GM18505 (cell line): ENCODE measurements at regions not wholly inside any gene's neighbourhood (a gene's known extent, or its start where the extent isn't known, plus 50 kb on each side); places are given as distances from the start of the nearest gene placed in this dataset.
"Not testable (repeated sequence)": the region's sequence is repeated elsewhere in the genome, so short reads cannot be mapped to it uniquely, and the experiment has no call there.

Experiments used
- ATAC-seq: cut with Tn5 transposase; IDR thresholded peaks from one replicate; pipeline ENCODE4 v1.9.1; 2021; ENCODE audit not compliant: unreplicated experiment
- POLR2A ChIP-seq: IDR thresholded peaks from 4 replicates; pipeline ENCODE4 v1.6.1; 2011; ENCODE audit warnings: borderline replicate concordance; ENCODE audit not compliant: insufficient read depth, insufficient read length; ENCODE audit errors: extremely low read depth

DNA sequence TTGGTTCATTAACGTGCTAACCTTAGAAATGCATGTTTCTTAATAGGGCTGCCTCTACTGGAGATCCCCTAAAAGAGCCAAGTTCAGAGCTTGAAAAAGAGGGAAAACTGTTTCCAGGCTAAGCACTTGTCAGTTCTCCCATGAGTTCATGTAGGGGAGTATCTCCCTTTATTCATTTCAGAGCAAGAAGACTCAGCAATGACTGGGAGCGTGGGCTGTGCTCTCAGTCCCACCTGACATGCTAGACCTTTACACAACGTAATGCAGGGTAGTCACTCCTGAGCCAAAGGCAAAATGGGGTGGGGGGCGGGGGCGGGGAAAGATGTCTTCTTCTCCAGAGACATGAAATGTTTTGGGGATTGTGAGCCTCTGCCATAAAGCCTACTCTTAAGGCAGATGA lies 420.1 kb upstream of the MCTP2 start:
- TF ChIP-seq POLR2A: no peak
- no peak for ATAC-seq

DNA sequence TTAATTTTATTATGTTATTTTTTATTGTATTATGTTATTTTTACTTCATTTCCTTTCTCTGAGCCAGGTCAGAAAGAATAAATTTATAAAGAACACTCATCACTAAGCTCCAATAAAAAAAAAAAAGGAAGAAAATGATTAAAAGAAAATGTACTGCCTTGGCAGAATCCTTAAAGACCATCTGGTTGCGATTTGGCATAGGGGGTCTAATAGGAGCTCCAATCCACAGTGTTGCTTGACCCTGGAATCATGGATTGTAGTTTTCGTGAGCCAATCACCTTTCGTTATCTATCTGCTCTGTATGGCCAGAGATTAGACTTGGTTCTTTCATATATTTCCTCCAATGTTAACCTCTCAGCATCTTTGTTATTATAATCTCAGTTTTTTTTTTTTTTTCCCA lies 421.8 kb upstream of the MCTP2 start:
- ATAC-seq: no peak
- TF ChIP-seq POLR2A: no peak

GRCh38 chr15:93803421-93804152 lies 427.8 kb upstream of the MCTP2 start:
- ATAC-seq: no peak
- TF ChIP-seq POLR2A: no peak

DNA sequence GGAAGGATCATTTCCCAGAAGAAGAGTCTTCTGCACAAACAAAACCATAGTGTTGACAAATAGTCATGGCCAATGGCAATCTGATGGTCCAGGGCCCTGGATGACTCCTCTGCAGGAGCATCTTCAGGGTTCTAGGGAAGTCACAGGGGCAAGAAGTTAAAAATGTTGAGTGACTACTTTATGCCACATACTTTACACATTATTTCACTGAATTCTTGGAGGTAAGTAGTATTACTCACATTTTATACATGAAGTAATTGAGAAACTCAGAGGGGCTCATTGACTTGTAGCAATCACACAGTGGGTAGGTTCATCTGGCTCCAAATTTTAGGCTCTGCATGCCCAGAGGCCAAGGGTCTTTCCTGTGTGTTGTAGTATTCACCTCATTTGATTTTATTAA lies 430.2 kb upstream of the MCTP2 start:
- no peak for ATAC-seq
- TF ChIP-seq POLR2A: no peak

GRCh38 chr15:93800805-93801204 lies 430.6 kb upstream of the MCTP2 start:
- TF ChIP-seq POLR2A: no peak
- ATAC-seq: no peak

- ATAC-seq: no peak
- TF ChIP-seq POLR2A: no peak
Observed at GRCh38 chr15:93789441-93789840, 441.9 kb upstream of the MCTP2 start.

DNA sequence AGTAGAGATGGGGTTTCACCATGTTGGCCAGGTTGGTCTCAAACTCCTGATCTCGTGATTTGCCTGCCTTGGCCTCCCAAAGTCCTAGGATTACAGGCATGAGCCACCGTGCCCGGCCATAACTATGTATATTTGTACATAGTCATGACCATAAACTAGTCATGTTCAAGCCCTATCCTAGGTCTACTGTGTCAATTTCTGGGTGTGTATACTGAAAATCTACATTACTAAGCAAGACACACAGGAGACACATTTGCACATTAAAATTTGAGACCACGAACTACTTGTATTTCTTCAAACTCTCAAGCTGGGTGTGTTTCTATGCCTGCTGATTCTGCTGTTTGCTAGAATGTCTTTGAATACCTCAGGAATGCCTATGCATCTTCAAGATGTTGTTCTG lies 451.3 kb upstream of the MCTP2 start:
- TF ChIP-seq POLR2A: no peak
- no peak for ATAC-seq

DNA sequence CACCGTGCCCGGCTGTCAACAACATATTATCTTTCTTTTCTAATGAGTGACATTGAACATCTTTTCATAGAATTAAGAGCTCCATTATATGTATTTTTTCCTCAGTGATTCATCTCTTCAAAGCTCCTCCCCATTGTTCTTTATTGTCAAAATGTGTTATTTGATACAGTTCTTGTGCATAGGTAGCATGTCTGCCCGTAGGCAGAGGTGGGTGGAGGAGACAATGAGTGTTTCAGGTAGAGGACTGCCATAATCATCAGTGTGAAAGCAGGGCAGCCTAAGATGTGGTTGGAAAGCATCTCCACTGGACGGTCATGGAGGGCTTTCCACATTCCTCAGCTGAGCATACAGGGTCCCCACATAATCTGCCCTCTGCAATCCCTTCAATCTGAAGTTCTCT lies 452.0 kb upstream of the MCTP2 start:
- TF ChIP-seq POLR2A: no peak
- no peak for ATAC-seq

GRCh38 chr15:93771196-93772030 lies 459.9 kb upstream of the MCTP2 start:
- TF ChIP-seq POLR2A: no peak
- ATAC-seq: no peak

GRCh38 chr15:93770788-93771187 lies 460.6 kb upstream of the MCTP2 start:
- TF ChIP-seq POLR2A: no peak
- no peak for ATAC-seq

DNA sequence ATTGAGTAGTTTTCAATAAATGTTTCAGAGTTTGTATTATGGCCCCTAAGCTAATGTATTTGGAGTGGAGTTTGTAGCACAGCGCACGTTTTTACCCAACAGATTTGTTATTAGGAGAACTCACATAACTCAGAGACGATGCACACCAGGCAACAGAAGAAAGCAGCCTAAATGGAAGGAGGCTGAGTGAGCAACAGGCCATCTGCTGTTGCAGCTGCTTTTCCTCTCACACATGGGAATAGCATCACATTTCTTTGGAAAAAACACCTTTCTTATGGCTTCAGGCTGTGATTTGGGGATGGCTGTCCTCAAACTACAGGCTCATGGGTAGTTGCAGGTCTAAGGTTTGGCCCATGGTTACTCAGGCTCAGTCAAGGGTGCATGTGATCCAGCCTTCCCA lies 469.3 kb upstream of the MCTP2 start:
- no peak for ATAC-seq
- TF ChIP-seq POLR2A: no peak

GRCh38 chr15:93759629-93760028 lies 471.7 kb upstream of the MCTP2 start:
- no peak for ATAC-seq
- TF ChIP-seq POLR2A: no peak

GRCh38 chr15:93758824-93759223 lies 472.5 kb upstream of the MCTP2 start:
- ATAC-seq: no peak
- no peak for TF ChIP-seq POLR2A

GRCh38 chr15:93748710-93749109 lies 482.7 kb upstream of the MCTP2 start:
- ATAC-seq: no peak

DNA sequence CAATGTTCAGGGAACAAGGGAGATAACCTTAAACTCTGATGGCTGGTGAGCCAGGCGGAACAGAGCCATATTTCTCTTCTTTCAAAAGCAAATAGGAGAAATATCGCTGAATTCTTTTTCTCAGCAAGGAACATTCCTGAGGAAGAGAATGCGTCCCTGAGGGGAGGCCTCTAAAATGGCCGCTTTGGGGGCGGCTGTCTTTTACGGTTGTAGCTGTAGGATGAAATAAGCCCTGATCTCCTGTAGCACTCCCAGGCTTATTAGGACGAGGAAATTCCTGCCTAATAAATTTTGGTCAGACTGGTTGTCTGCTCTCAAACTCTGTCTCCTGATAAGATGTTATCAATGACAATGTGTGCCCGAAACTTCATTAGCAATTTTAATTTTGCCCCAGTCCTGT lies 496.4 kb upstream of the MCTP2 start:
- ATAC-seq: not testable (repeated sequence)

More at GRCh38 chr15:93748710-93749109, 482.7 kb upstream of the MCTP2 start:
- TF ChIP-seq POLR2A: no peak

GRCh38 chr15:93730724-93731123 lies 500.6 kb upstream of the MCTP2 start:
- TF ChIP-seq POLR2A: no peak
- ATAC-seq: no peak
